Stimulated activated CD4-positive, alpha-beta T cell treated with anti-CD3 and anti-CD28 coated beads, Interleukin-1b, Interleukin-23, amount 100 ng/mL, for 4 hours (primary cell): ENCODE measurements at regions not wholly inside any gene's neighbourhood (a gene's known extent, or its start where the extent isn't known, plus 50 kb on each side); places are given as distances from the start of the nearest gene placed in this dataset.

Experiments
- DNase-seq, 2 donors: peaks; one replicate each; pipeline ENCODE4 v3.0.0-alpha.2; 2020; ENCODE audit warnings: low read depth in 2 of 2

DNA sequence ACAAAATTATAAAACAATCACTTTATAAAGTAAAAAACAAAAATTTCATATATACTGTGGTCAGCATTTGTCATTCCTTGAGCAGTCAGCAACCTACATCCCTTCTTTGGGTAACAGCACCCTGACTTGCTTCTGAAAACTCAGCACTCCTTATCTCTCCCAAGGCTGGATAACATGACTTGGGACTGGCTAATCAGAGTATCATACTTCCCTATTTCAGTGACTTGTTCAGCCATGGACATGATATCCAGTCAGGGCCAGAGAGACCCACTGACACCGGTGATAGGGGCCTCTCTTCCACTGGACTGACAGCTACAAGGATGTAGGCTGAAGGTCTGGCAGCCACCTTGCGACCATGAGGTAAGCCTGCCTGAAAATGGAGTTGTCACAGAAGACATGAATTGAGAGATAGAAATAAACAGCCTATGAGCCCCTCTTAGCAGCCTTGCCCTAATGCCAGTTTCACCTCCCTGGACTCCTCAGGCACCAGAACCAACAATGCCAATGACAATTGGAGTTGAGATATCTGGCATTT lies 84.4 kb upstream of the NEBL start:
- no peak for DNase-seq

GRCh38 chr10:20978617-20979016 lies 81.5 kb upstream of the NEBL start:
- DNase-seq: no peak

DNA sequence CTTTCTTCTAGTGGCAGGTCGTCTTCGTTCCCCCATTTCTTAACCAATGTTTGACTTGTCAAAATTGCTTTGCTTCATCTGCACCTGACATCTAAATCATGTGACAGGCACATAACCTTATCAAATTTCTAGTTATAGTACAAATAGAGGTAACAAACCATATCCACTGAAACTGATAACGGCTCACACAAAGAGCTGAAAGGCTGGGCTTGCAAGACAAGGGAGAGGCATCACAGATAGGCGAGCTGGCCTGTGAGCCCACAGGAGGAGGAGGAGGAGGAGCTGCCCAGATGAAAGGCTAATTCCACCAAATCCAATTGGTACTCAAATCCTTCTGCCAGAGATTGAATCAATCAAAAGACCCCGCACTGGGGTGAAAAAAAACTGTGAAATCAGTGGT lies 80.2 kb upstream of the NEBL start:
- no peak for DNase-seq

GRCh38 chr10:20976891-20977290 lies 79.8 kb upstream of the NEBL start:
- DNase-seq: no peak

DNA sequence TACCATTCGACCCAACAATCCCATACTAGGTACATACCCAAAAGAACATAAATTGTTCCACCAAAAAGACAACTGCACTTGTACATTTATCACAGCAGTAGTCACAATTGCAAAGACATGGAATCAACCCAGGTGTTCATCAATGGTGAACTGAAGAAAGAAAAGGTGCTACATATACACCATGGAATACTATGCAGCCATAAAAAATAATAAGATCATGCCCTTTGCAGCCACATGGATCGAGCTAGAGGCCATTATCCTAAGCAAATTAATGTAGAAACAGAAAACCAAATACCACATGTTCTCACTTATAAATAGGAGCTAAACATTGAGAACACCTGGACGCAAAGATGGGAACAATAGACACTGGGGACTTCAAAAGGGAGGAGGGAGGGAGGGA lies 79.3 kb upstream of the NEBL start:
- DNase-seq: no peak

DNA sequence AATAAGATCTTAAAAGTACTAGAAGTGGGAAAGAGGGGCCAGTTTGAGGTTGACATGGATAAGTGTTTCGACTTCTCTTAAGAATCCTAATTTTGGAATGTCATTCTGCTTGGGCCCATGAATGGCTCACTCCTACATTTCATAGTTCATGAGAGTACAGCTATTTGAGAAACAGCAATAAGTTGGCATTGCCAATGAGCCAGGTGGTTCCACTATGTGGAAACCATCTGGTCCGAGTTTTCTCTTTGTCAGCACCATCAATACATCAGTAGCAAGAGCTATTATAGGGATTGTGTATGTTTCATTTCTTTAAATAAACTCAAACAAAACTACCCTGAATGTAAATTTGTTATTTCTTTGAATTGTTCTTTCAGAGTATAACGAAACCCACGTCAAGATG lies 78.1 kb upstream of the NEBL start:
- DNase-seq: no peak

DNA sequence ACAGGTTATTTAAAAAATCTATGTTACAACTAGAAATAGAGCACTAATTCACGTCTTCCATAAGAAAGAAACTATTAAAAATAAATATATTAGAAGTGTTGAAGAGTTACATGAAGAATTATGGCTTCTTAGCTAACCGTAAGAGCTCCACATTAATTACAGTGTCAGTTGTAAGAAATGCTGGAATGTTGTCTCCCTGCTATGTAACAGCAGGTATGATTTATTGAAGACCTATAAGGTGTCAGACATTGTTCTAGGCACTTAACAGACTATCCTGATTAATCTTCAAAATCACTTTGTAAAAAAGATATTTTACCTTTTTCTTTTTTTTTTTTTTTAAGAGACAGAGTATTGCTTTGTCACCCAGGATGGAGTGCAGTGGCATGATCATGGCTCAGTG lies 75.8 kb upstream of the NEBL start:
- no peak for DNase-seq

DNA sequence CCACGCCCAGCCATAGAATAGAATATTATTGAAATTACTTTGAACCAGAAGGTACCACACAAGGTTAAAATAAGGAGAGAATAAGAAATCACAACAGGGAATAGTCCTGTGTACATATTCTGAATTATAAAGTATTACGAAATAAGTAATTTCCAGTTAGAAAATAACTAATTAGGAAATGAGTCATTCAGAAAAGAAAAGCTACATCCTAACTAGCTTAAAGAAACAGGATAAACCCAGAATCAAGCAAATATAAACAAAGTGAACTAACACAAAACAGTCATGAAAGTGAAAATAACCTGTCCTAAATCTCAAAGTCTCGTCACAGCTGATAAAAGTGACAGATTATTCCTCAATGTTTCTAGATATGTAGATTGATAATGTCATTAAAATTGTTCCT lies 74.8 kb upstream of the NEBL start:
- no peak for DNase-seq

- DNase-seq: no peak
These were observed 73.6 kb upstream of the NEBL start for GRCh38 chr10:20970708-20971107.

- no peak for DNase-seq
These were observed 72.9 kb upstream of the NEBL start for GRCh38 chr10:20970044-20970443.

DNA sequence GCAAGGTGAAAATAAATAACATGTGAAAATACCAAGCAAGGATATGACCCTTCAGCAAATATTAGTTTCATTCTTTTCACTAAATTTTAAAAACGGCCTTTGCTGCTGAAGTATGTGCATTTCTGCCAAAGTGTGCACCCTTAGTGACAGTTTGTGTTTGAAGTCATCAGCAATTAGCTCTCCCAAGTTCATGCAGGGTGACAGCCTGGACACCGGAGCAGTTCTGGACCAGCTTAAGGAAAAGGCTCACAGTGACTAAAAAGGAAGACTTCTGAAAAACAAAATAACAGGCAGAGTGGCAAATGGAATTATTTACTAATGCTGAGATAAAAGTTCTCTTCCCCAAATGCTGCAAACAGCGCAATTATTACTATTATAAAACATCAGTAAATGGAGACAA lies 69.3 kb upstream of the NEBL start:
- DNase-seq: no peak

GRCh38 chr10:20963721-20964595 lies 66.8 kb upstream of the NEBL start:
- DNase-seq: no peak

- no peak for DNase-seq
These were observed 65.9 kb upstream of the NEBL start for GRCh38 chr10:20963056-20963455.

DNA sequence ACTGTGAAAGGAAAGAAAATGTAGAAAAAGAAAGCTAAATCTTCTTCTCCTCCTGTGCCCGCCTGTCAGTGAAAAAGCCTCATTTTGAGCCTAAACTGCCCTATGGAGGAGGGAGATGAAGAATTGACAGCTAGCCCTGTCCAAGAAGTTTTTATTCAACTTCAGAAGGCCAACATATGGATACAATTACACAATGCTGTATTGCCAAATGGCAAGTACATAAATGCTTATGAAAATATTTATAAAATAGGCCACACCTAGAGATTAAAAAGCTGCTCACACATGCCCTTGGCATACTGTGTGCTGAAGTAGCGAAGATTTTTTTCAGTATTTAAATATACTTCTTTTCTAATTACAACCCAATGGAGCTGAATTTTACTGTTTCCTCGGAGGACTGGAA lies 65.1 kb upstream of the NEBL start:
- DNase-seq: no peak

- DNase-seq: no peak
These were observed 62.1 kb upstream of the NEBL start for GRCh38 chr10:20959242-20959641.

DNA sequence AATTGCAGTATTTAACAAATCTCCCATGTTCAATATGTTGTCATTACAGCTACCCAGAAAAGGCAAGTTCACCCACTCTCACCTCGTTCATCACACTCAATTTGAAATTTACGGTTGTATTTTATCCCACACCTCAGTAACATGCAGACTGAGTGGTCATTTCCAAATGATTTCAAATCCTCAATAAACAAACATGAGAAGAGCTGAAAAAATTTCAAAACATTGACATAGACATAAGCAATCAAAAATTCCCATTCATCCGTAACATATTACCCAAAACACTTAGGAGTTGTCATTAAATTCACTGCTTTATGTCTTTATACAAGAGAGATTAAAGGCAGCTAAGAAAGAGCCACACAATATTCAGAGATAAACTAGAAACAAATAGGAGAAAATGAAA lies 61.7 kb upstream of the NEBL start:
- no peak for DNase-seq

DNA sequence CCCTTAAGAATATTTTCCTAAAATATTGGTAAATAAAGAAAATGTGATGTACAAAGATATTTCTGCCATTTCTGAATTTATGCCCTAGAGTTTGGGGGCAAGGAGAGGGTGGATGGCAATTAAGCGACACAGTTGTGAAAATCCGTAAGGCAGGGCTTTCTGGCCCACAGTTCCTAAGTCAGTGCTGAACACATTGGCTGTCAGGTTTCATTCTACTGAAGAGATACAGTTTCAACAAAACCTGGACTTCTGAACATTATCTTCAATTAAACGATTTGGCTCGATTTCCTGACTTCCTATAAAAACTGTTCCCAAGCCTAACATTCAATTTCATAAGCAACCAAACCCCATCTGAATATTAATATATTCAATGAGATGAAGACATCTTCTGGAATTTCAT lies 61.1 kb upstream of the NEBL start:
- no peak for DNase-seq

DNA sequence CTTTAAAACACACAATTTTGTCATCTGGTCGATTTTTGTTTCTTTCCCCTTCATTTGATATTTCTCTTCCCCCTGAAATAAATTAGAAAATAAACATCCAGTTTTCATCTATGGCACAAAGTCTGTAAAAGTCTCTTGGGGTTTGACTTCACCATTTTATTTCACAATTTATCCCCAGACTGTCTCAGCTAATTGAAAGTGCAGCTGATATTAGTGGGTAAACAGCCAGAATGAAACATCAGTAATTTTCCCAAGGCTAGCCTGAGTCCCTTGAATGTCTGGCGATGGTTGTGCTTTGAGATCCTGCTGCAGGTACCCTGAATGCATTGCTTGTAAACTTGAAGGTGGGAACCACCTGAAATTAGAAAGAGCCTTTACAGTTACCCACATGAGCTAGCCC lies 60.6 kb upstream of the NEBL start:
- no peak for DNase-seq

DNA sequence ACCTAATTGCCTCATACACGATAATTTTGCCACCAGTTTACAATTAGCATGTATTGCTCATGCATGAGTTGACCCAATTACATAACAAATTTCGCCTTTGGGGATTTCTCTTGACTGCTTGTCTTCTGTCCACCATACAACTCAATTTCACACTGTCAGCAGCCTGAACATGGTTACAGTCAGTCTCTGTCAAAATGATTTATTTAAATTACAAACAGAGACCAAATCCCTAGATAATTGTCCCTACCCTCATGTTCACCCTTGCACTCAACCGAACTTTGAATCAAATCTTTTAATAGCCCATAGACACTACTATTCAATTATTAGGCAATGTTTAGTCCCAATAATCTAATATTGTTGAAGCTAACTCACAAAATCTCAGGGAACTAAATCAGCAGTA lies 59.7 kb upstream of the NEBL start:
- DNase-seq: no peak

DNA sequence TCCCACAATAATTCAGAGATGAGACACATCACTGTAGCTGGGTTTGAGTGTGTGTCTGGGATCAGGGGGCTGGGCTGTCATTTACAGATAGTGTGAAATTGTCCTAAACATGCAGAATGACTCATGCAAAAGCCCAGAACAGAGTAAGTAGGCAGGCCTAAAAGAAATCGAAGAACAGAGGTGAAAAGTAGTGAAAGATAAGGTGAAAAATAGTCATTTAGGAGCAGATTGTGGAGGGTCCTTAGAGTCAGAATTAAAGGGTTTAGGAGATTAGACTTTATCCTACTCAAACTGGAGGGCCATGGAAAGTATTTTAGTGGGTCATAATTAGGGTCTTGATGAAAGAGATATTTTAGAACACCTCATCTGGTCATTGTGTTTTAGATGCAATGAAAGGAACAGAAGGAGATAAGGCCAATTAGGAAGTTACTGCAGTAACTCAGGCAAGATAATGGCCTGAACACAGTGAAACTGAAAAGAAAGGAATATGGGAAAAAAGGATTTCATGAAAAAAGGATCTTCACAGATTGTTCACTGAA lies 58.3 kb upstream of the NEBL start:
- no peak for DNase-seq

GRCh38 chr10:20954519-20954918 lies 57.4 kb upstream of the NEBL start:
- no peak for DNase-seq

DNA sequence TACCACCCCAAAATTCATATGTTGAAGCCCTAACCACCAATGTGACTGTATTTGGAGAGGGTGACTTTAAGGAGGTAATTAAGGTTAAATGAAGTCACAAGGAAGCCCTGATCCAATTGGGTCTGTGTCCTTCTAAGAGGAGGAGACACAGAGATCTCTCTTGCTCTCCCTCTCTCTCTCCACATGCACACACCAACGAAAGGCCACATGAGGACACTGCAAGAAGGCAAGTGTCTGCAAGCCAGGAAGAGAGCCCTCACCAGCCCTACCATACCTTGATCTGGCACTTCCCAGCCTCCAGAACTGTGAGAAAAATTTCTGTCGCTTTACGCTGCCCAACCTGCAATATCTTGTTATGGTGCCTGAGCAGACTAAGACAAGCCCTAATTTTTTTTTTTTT lies 56.0 kb upstream of the NEBL start:
- no peak for DNase-seq

- DNase-seq: no peak
These were observed 52.9 kb upstream of the NEBL start for GRCh38 chr10:20949967-20950366.
